MM.1S (cell line): ENCODE measurements at regions not wholly inside any gene's neighbourhood (a gene's known extent, or its start where the extent isn't known, plus 50 kb on each side); places are given as distances from the start of the nearest gene placed in this dataset.
"Not testable (repeated sequence)": the region's sequence is repeated elsewhere in the genome, so short reads cannot be mapped to it uniquely, and the experiment has no call there.

Experiments used
- DNase-seq: peaks from one replicate; pipeline ENCODE4 v3.0.0-alpha.2; 2015
- H2AFZ ChIP-seq: fragments of 300-600 bp; sonication (generic); 2 replicates; pipeline ENCODE4 v1.6.0; 2016; ENCODE audit warnings: antibody characterized with exemption, low read length
- H3F3A ChIP-seq: fragments of 300-600 bp; sonication (generic); 2 replicates; pipeline ENCODE4 v1.6.1; 2016; ENCODE audit warnings: mild to moderate bottlenecking, antibody characterized with exemption, low read length, moderate library complexity, mixed read lengths; ENCODE audit not compliant: insufficient read depth
- H3K27ac ChIP-seq: fragments of 300-600 bp; sonication (generic); 2 replicates; pipeline ENCODE4 v1.5.1; 2016; ENCODE audit warnings: mild to moderate bottlenecking, low read length
- H3K27me3 ChIP-seq: fragments of 300-600 bp; sonication (generic); replicated peaks from 2 replicates; pipeline ENCODE4 v1.6.0; 2016; ENCODE audit warnings: low read length; ENCODE audit not compliant: insufficient read depth
- H3K36me3 ChIP-seq: fragments of 300-600 bp; sonication (generic); replicated peaks from 2 replicates; pipeline ENCODE4 v1.6.1; 2016; ENCODE audit warnings: mild to moderate bottlenecking, low read length, mixed read lengths; ENCODE audit not compliant: insufficient read depth
- H3K4me1 ChIP-seq: fragments of 300-600 bp; sonication (generic); 2 replicates; pipeline ENCODE4 v1.6.1; 2016; ENCODE audit warnings: low read length, mixed read lengths
- H3K4me2 ChIP-seq: fragments of 300-600 bp; sonication (generic); 2 replicates; pipeline ENCODE4 v1.6.0; 2016; ENCODE audit warnings: low read depth, low read length
- H3K4me3 ChIP-seq: fragments of 300-600 bp; sonication (generic); 2 replicates; pipeline ENCODE4 v1.5.1; 2016; ENCODE audit warnings: low read length, mixed read lengths
- H3K79me2 ChIP-seq: fragments of 300-600 bp; sonication (generic); 2 replicates; pipeline ENCODE4 v1.6.1; 2016; ENCODE audit warnings: mixed run types, low read length, mixed read lengths
- H3K9ac ChIP-seq: fragments of 300-600 bp; sonication (generic); 2 replicates; pipeline ENCODE4 v1.6.1; 2016; ENCODE audit warnings: low read length, mixed read lengths
- H3K9me2 ChIP-seq: fragments of 300-600 bp; sonication (generic); replicated peaks from 2 replicates; pipeline ENCODE4 v1.6.1; 2016; ENCODE audit warnings: mild to moderate bottlenecking, low read length, mixed read lengths; ENCODE audit not compliant: insufficient read depth
- H3K9me3 ChIP-seq: fragments of 300-600 bp; sonication (generic); replicated peaks from 2 replicates; pipeline ENCODE4 v1.6.1; 2016; ENCODE audit warnings: mild to moderate bottlenecking, low read length, mixed read lengths; ENCODE audit not compliant: insufficient read depth
- H4K20me1 ChIP-seq: fragments of 300-600 bp; sonication (generic); 2 replicates; pipeline ENCODE4 v1.6.1; 2016; ENCODE audit warnings: mild to moderate bottlenecking, low read length, moderate library complexity, mixed read lengths; ENCODE audit not compliant: insufficient read depth
- EZH2 ChIP-seq: fragments of 300-600 bp; sonication (generic); optimal IDR thresholded peaks from 2 replicates; pipeline ENCODE3; 2017; ENCODE audit warnings: low read depth, mild to moderate bottlenecking, antibody characterized with exemption, low read length, mixed read lengths
- EZH2phosphoT487 ChIP-seq: fragments of 300-600 bp; sonication (generic); IDR thresholded peaks from 2 replicates; pipeline ENCODE4 v1.6.1; 2018; ENCODE audit warnings: antibody characterized with exemption, low read length
- TF ChIP-seq, protein P1 (sequence below): fragments of 300-600 bp; sonication (generic); IDR thresholded peaks from 2 replicates; pipeline ENCODE4 v1.5.1; 2016; ENCODE audit warnings: antibody characterized with exemption, low read length, mixed read lengths

- H3K4me2 ChIP-seq: no peak overlapping the region
- no peaks in the 10 kb centered on the region for H3K4me1 ChIP-seq
- H3K27ac ChIP-seq: no peak overlapping the region
- no peak overlapping the region for H3K9ac ChIP-seq
- no peaks in the 10 kb centered on the region for H3K36me3 ChIP-seq
- H3K9me3 ChIP-seq: no peaks in the 10 kb centered on the region
- no peaks in the 10 kb centered on the region for H3K79me2 ChIP-seq
- no peak overlapping the region for H3K4me3 ChIP-seq
- H3F3A ChIP-seq: no peaks in the 10 kb centered on the region
- H3K9me2 ChIP-seq: no peaks in the 10 kb centered on the region
- no peak overlapping the region for H2AFZ ChIP-seq
- no peak for DNase-seq
- no peaks in the 10 kb centered on the region for H3K27me3 ChIP-seq
- no peak for TF ChIP-seq EZH2phosphoT487
- TF ChIP-seq, protein P1, sequence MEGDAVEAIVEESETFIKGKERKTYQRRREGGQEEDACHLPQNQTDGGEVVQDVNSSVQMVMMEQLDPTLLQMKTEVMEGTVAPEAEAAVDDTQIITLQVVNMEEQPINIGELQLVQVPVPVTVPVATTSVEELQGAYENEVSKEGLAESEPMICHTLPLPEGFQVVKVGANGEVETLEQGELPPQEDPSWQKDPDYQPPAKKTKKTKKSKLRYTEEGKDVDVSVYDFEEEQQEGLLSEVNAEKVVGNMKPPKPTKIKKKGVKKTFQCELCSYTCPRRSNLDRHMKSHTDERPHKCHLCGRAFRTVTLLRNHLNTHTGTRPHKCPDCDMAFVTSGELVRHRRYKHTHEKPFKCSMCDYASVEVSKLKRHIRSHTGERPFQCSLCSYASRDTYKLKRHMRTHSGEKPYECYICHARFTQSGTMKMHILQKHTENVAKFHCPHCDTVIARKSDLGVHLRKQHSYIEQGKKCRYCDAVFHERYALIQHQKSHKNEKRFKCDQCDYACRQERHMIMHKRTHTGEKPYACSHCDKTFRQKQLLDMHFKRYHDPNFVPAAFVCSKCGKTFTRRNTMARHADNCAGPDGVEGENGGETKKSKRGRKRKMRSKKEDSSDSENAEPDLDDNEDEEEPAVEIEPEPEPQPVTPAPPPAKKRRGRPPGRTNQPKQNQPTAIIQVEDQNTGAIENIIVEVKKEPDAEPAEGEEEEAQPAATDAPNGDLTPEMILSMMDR: no peak
- TF ChIP-seq EZH2: no peak
- H4K20me1 ChIP-seq: no peaks in the 10 kb centered on the region
These were observed 173.0 kb downstream of the MSX2 start for GRCh38 chr5:174897281-174897950.

DNA sequence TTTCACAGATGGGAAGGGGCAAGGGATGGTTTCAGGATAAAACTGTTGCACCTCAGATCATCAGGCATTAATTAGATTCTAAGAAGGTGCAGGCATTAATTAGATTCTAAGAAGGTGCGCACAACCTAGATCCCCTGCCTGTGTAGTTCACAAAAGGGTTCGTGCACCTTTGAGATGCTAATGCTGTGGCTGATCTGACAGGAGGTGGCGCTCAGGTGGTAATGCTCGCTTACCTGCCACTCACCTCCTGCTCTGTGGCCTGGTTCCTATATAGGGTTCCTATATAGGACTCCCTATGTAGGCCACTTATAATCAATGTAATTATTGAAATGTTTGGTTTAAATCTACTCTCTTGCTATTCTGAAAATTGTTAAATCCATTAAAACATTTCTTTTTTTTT lies 171.0 kb downstream of the MSX2 start:
- no peaks in the 10 kb centered on the region for H3F3A ChIP-seq
- H3K79me2 ChIP-seq: no peaks in the 10 kb centered on the region
- H3K9me3 ChIP-seq: no peaks in the 10 kb centered on the region
- H2AFZ ChIP-seq: no peak overlapping the region
- H3K27ac ChIP-seq: no peak overlapping the region
- H3K36me3 ChIP-seq: no peaks in the 10 kb centered on the region
- H3K9me2 ChIP-seq: no peaks in the 10 kb centered on the region
- no peaks in the 10 kb centered on the region for H3K4me1 ChIP-seq
- H4K20me1 ChIP-seq: no peaks in the 10 kb centered on the region
- H3K27me3 ChIP-seq: no peaks in the 10 kb centered on the region
- DNase-seq: no peak
- no peak overlapping the region for H3K4me3 ChIP-seq
- H3K9ac ChIP-seq: no peak overlapping the region
- TF ChIP-seq, protein P1: no peak
- no peak for TF ChIP-seq EZH2phosphoT487
- TF ChIP-seq EZH2: no peak
- H3K4me2 ChIP-seq: no peak overlapping the region

DNA sequence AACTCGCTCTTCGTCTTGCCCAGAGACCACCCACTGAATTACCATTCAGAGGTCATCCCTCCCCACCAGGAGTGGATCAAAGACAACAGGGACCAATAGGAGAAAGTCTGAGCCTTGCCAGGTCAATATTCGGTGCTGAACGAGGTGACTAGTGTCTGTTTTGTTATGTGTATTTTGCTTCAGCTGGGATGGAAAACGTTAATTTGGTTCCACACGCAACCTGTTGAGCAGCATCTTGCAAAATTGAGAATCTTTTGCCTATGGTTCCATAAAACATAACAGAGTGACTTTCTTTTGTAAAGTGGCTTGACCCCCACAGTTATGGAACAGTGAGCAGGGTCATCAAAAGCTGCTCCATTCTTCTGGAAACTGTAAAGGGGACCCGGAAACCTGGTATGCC lies 168.4 kb downstream of the MSX2 start:
- no peaks in the 10 kb centered on the region for H3F3A ChIP-seq
- no peaks in the 10 kb centered on the region for H3K4me1 ChIP-seq
- H3K9me2 ChIP-seq: no peaks in the 10 kb centered on the region
- H4K20me1 ChIP-seq: no peaks in the 10 kb centered on the region
- TF ChIP-seq, protein P1: no peak
- TF ChIP-seq EZH2 (no peak), EZH2phosphoT487 (no peak)
- H3K4me3 ChIP-seq: no peak overlapping the region
- no peaks in the 10 kb centered on the region for H3K79me2 ChIP-seq
- no peaks in the 10 kb centered on the region for H3K36me3 ChIP-seq
- H3K27me3 ChIP-seq: no peaks in the 10 kb centered on the region
- no peak overlapping the region for H2AFZ ChIP-seq
- H3K4me2 ChIP-seq: no peak overlapping the region
- no peak overlapping the region for H3K27ac ChIP-seq
- H3K9me3 ChIP-seq: no peaks in the 10 kb centered on the region
- no peak for DNase-seq
- H3K9ac ChIP-seq: no peak overlapping the region

GRCh38 chr5:174880412-174881200 lies 156.2 kb downstream of the MSX2 start:
- H4K20me1 ChIP-seq, H3K4me3 ChIP-seq, DNase-seq, H3F3A ChIP-seq, H3K4me1 ChIP-seq, H3K27me3 ChIP-seq, H3K79me2 ChIP-seq, H3K9me3 ChIP-seq, H2AFZ ChIP-seq, H3K27ac ChIP-seq, H3K4me2 ChIP-seq, H3K9ac ChIP-seq, H3K36me3 ChIP-seq, H3K9me2 ChIP-seq: not testable (repeated sequence)
